ENCODE measurements at regions not wholly inside any gene's neighbourhood (a gene's known extent, or its start where the extent isn't known, plus 50 kb on each side); places are given as distances from the start of the nearest gene placed in this dataset.

GRCh38 chr6:137415127-137415833 is 78.9 kb downstream of the OLIG3 start:
- TF ChIP-seq CTCF (IDR thresholded peaks at IDR 0.05) = no peak
- TF ChIP-seq RAD21 (conservative IDR thresholded peaks at IDR 0.05 in 1 of 2, IDR thresholded peaks at IDR 0.05 in 1 of 2) = no peak
- no peak for TF ChIP-seq CHD2 (IDR thresholded peaks at IDR 0.05; ENCODE audit: low read length, partially characterized antibody)
- TF ChIP-seq ESRRA (IDR thresholded peaks at IDR 0.05; ENCODE audit: borderline replicate concordance, low read length) = no peak
- TF ChIP-seq HDAC2 (IDR thresholded peaks at IDR 0.05) = no peak
- no peak for TF ChIP-seq POLR2A (IDR thresholded peaks at IDR 0.05; ENCODE audit: low read length)
